ENCODE measurements at regions not wholly inside any gene's neighbourhood (a gene's known extent, or its start where the extent isn't known, plus 50 kb on each side); places are given as distances from the start of the nearest gene placed in this dataset.

GRCh38 chr21:28221984-28222383 is 770.7 kb downstream of the LTN1 start:
- H4K20me1 ChIP-seq (ENCODE audit: insufficient read depth), result no peaks in the 10 kb centered on the region
- DNase-seq, result no peak
- no peaks in the 10 kb centered on the region for H3K36me3 ChIP-seq (ENCODE audit: low read depth)
- H3K79me2 ChIP-seq (ENCODE audit: insufficient read depth), result no peaks in the 10 kb centered on the region
- no peak for TF ChIP-seq EZH2 (IDR thresholded peaks at IDR 0.05; ENCODE audit: insufficient read depth, poor library complexity, severe bottlenecking)
- no peak for TF ChIP-seq EZH2phosphoT487 (IDR thresholded peaks at IDR 0.05; ENCODE audit: insufficient read depth, low read depth)
- H2AFZ ChIP-seq, result no peak overlapping the region
- no peak overlapping the region for H3K4me3 ChIP-seq
- no peak overlapping the region for H3K27ac ChIP-seq
- H3K9me2 ChIP-seq (ENCODE audit: insufficient read depth), result 0 out of 2 replicates have a peak, but pooled peaks cover 5% of the 10 kb centered on the region
- H3K27me3 ChIP-seq (replicated peaks; ENCODE audit: insufficient read depth), result no peaks in the 10 kb centered on the region
- no peak overlapping the region for H3K9ac ChIP-seq
- no peak overlapping the region for H3K4me2 ChIP-seq (ENCODE audit: unreplicated experiment)
- H3K4me1 ChIP-seq (ENCODE audit: insufficient read depth), result peaks cover 12% of the 10 kb centered on the region
- in situ Hi-C loops (cut with MboI), result no loop called here
- H3F3A ChIP-seq (ENCODE audit: insufficient read depth), result no peaks in the 10 kb centered on the region
- 58 to 64% methylated on average over 1 of the region's 1 CpG for WGBS, 2 experiments (ENCODE audit: low coverage in 1 of 2, low lambda C conversion rate in 2 of 2, missing lambda C conversion rate in 2 of 2)
- H3K9me3 ChIP-seq (ENCODE audit: low read depth), result no peaks in the 10 kb centered on the region

GRCh38 chr21:28220680-28221079 is 772.0 kb downstream of the LTN1 start:
- peak; percentile 22 for DNase-seq

DNA sequence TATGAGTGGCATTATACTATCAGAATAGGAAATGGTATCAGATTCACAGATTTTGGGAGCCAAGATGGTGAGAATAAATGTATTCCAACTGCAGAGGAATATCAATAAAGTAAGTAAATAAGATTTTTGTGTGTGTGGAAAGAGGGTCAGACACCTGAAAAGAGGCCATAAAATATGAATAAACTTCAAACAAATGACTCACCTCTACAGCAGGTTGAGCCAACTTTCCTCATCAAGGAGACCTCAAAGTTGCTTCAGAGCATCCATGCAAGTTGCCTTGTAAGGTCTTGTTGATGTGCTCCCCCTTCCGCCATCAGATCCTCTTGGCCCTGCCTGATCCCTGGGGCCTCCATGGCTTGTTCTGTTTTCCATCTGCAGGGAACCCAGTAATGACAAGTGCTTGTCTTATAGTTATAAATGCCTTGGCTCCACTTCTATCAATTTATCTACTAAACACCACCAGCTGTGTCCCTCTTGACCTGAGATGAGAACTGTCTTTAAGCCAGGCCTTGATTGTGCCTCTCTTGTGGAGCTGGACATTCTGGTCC is 775.6 kb downstream of the LTN1 start:
- H3K9ac ChIP-seq, result no peak overlapping the region
- in situ Hi-C loops (cut with MboI), result no loop called here

More at GRCh38 chr21:28220680-28221079, 772.0 kb downstream of the LTN1 start:
- H3K36me3 ChIP-seq (ENCODE audit: low read depth), result no peaks in the 10 kb centered on the region
- in situ Hi-C loops (cut with MboI), result no loop called here
- H3K9me3 ChIP-seq (ENCODE audit: low read depth), result no peaks in the 10 kb centered on the region
- H4K20me1 ChIP-seq (ENCODE audit: insufficient read depth), result no peaks in the 10 kb centered on the region
- H3K4me1 ChIP-seq (ENCODE audit: insufficient read depth), result peaks cover 14% of the 10 kb centered on the region
- no peak overlapping the region for H3K4me2 ChIP-seq (ENCODE audit: unreplicated experiment)
- 8 to 18% methylated on average over 2 of the region's 2 CpGs for WGBS, 2 experiments (ENCODE audit: low coverage in 1 of 2, low lambda C conversion rate in 2 of 2, missing lambda C conversion rate in 2 of 2)
- 0 out of 2 replicates have a peak, but pooled peaks cover 5% of the 10 kb centered on the region for H3K9me2 ChIP-seq (ENCODE audit: insufficient read depth)
- no peak overlapping the region for H3K9ac ChIP-seq
- peaks cover 4% of the 10 kb centered on the region; the same call in 1 of the 2 replicates for H3F3A ChIP-seq (ENCODE audit: insufficient read depth)
- H3K27ac ChIP-seq, result no peak overlapping the region
- no peaks in the 10 kb centered on the region for H3K27me3 ChIP-seq (replicated peaks; ENCODE audit: insufficient read depth)
- H3K79me2 ChIP-seq (ENCODE audit: insufficient read depth), result no peaks in the 10 kb centered on the region
- no peak overlapping the region for H3K4me3 ChIP-seq
- TF ChIP-seq EZH2phosphoT487 (IDR thresholded peaks at IDR 0.05; ENCODE audit: insufficient read depth, low read depth) (no peak), EZH2 (IDR thresholded peaks at IDR 0.05; ENCODE audit: insufficient read depth, poor library complexity, severe bottlenecking) (no peak)
- no peak overlapping the region for H2AFZ ChIP-seq

DNA sequence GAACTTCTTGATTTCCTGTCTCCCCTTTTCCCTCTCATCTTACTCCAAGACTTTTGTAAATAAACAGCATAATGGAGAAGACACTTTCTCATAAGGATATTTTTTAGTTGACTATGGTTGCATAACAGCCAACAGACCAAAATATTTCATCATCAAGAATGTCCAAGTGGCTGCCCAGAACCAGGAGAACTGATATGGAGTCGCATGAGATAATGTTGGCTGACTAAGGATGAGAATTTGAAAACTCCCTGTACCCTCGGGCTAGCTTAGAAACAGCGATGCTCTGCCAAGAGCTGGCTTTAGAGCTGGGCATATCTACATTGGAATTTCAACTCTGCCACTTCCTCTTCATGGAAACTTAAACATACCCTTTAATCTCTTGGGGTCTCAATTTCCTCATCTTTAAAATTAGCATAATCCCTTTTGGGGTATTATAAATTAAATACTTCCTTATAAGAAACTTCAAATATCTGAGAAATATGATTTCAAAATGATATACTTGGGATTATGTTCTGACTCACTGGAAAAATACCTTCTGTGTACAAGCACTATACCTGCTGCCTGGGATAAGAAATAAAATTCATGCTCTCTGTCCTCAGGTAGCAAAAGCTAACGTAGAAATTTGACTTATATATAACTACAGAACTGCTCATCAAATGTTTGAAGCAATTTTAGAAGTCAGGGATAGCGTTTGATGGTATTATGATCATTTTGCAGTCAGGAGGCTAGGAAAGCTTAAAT is 777.3 kb downstream of the LTN1 start:
- H4K20me1 ChIP-seq (ENCODE audit: insufficient read depth), result no peaks in the 10 kb centered on the region
- H3K36me3 ChIP-seq (ENCODE audit: low read depth), result no peaks in the 10 kb centered on the region
- peaks cover 14% of the 10 kb centered on the region; the same call in 1 of the 2 replicates for H3F3A ChIP-seq (ENCODE audit: insufficient read depth)
- H3K9ac ChIP-seq, result 0 out of 2 replicates have a peak overlapping the region, but pooled peaks have one; percentile 5
- no peaks in the 10 kb centered on the region for H3K79me2 ChIP-seq (ENCODE audit: insufficient read depth)
- WGBS, 2 experiments (ENCODE audit: low coverage in 1 of 2, low lambda C conversion rate in 2 of 2, missing lambda C conversion rate in 2 of 2), result 38 to 39% methylated on average over 5 of the region's 5 CpGs
- peak; percentile 88 for DNase-seq
- peak overlapping the region; percentile 26 for H3K4me2 ChIP-seq (ENCODE audit: unreplicated experiment)
- no peak overlapping the region for H3K4me3 ChIP-seq
- H3K27ac ChIP-seq, result peak overlapping the region; percentile 38
- TF ChIP-seq EZH2 (IDR thresholded peaks at IDR 0.05; ENCODE audit: insufficient read depth, poor library complexity, severe bottlenecking) (no peak), EZH2phosphoT487 (IDR thresholded peaks at IDR 0.05; ENCODE audit: insufficient read depth, low read depth) (no peak)
- H3K9me3 ChIP-seq (ENCODE audit: low read depth), result no peaks in the 10 kb centered on the region
- no peaks in the 10 kb centered on the region for H3K9me2 ChIP-seq (ENCODE audit: insufficient read depth)
- in situ Hi-C loops (cut with MboI), result no loop called here
- no peaks in the 10 kb centered on the region for H3K27me3 ChIP-seq (replicated peaks; ENCODE audit: insufficient read depth)
- H2AFZ ChIP-seq, result no peak overlapping the region
- peaks cover 23% of the 10 kb centered on the region for H3K4me1 ChIP-seq (ENCODE audit: insufficient read depth)

More for the DNA sequence above, 775.6 kb downstream of the LTN1 start:
- no peaks in the 10 kb centered on the region for H3K9me3 ChIP-seq (ENCODE audit: low read depth)
- no peak for TF ChIP-seq EZH2phosphoT487 (IDR thresholded peaks at IDR 0.05; ENCODE audit: insufficient read depth, low read depth)
- TF ChIP-seq EZH2 (IDR thresholded peaks at IDR 0.05; ENCODE audit: insufficient read depth, poor library complexity, severe bottlenecking), result no peak
- H3F3A ChIP-seq (ENCODE audit: insufficient read depth), result peaks cover 14% of the 10 kb centered on the region; the same call in 1 of the 2 replicates
- H3K36me3 ChIP-seq (ENCODE audit: low read depth), result no peaks in the 10 kb centered on the region
- peaks cover 29% of the 10 kb centered on the region for H3K4me1 ChIP-seq (ENCODE audit: insufficient read depth)
- 100% methylated on average over 1 of the region's 1 CpG for WGBS, 2 experiments (ENCODE audit: low coverage in 1 of 2, low lambda C conversion rate in 2 of 2, missing lambda C conversion rate in 2 of 2)
- no peak overlapping the region for H3K27ac ChIP-seq
- H4K20me1 ChIP-seq (ENCODE audit: insufficient read depth), result no peaks in the 10 kb centered on the region
- DNase-seq, result no peak
- no peak overlapping the region for H3K4me3 ChIP-seq
- H3K27me3 ChIP-seq (replicated peaks; ENCODE audit: insufficient read depth), result no peaks in the 10 kb centered on the region
- H3K9me2 ChIP-seq (ENCODE audit: insufficient read depth), result no peaks in the 10 kb centered on the region
- H3K4me2 ChIP-seq (ENCODE audit: unreplicated experiment), result no peak overlapping the region
- H3K79me2 ChIP-seq (ENCODE audit: insufficient read depth), result no peaks in the 10 kb centered on the region
- no peak overlapping the region for H2AFZ ChIP-seq

All from GM23248 (cell line).